HEK293 (cell line): ENCODE measurements at regions not wholly inside any gene's neighbourhood (a gene's known extent, or its start where the extent isn't known, plus 50 kb on each side); places are given as distances from the start of the nearest gene placed in this dataset.

Experiments
- CTCF ChIA-PET: fragments of 350-600 bp; formaldehyde crosslinking; extraction: SDS; loops from one replicate; lab custom pipeline; 2021; ENCODE audit warnings: antibody characterized with exemption; lab: Yijun Ruan, JAX
- POLR2A ChIA-PET: fragments of 300-600 bp; formaldehyde crosslinking; extraction: SDS; loops from one replicate; lab custom pipeline; 2020; ENCODE audit warnings: antibody characterized with exemption, inconsistent platforms; lab: Yijun Ruan, JAX
- H3K27ac ChIP-seq: fragments of 200-500 bp; sonication (Bioruptor generic); 2 replicates; pipeline ENCODE4 v1.5.1; 2014; ENCODE audit warnings: low read depth, low read length, control low read depth, inconsistent platforms; ENCODE audit errors: extremely low read depth
- H3K36me3 ChIP-seq, 2 experiments: fragments of 200-500 bp in 1 of 2; sonication (Bioruptor generic) in 1 of 2; 1 replicate in 1 of 2; 2 replicates in 1 of 2; pipeline ENCODE4 v1.5.1; 2014 to 2017; ENCODE audit warnings: inconsistent platforms in 2 of 2, low read length in 2 of 2; ENCODE audit not compliant: control insufficient read depth in 2 of 2, insufficient read depth in 1 of 2
- H3K4me1 ChIP-seq: fragments of 200-500 bp; sonication (Bioruptor generic); 2 replicates; pipeline ENCODE4 v1.5.1; 2014; ENCODE audit warnings: mild to moderate bottlenecking, low read length, inconsistent platforms; ENCODE audit not compliant: control insufficient read depth, insufficient read depth
- H3K4me3 ChIP-seq: 2 replicates; pipeline ENCODE4 v1.5.1; 2011; ENCODE audit warnings: low read depth, mild to moderate bottlenecking, control low read depth, low read length, moderate library complexity
- H3K9me3 ChIP-seq: fragments of 200-500 bp; sonication (Bioruptor generic); 2 replicates; pipeline ENCODE4 v1.5.1; 2014; ENCODE audit warnings: low read depth, low read length, inconsistent platforms; ENCODE audit not compliant: control insufficient read depth, insufficient read depth
- KLF9 ChIP-seq: fragments of 450-650 bp; formaldehyde crosslinking; IDR thresholded peaks from 2 replicates; pipeline ENCODE4 v1.5.1; 2016; ENCODE audit warnings: missing biosample characterization, missing genetic modification characterization, low read depth
- OVOL3 ChIP-seq: fragments of 450-650 bp; formaldehyde crosslinking; IDR thresholded peaks from 2 replicates; pipeline ENCODE4 v1.5.1; 2016; ENCODE audit warnings: missing biosample characterization, missing genetic modification characterization
- RBAK ChIP-seq: fragments of 450-650 bp; formaldehyde crosslinking; IDR thresholded peaks from 2 replicates; pipeline ENCODE4 v1.5.1; 2016; ENCODE audit warnings: missing biosample characterization, missing genetic modification characterization
- YY1 ChIP-seq: fragments of 450-650 bp; formaldehyde crosslinking; IDR thresholded peaks from 2 replicates; pipeline ENCODE4 v1.5.1; 2018; ENCODE audit warnings: missing biosample characterization, missing genetic modification characterization
- ZFHX2 ChIP-seq: fragments of 450-650 bp; formaldehyde crosslinking; conservative IDR thresholded peaks from 2 replicates; pipeline ENCODE4 v1.5.1; 2016; ENCODE audit warnings: missing biosample characterization, missing genetic modification characterization
- ZFP3 ChIP-seq: fragments of 450-650 bp; formaldehyde crosslinking; IDR thresholded peaks from 2 replicates; pipeline ENCODE4 v1.5.1; 2016; ENCODE audit warnings: low read depth, missing biosample characterization, missing genetic modification characterization
- ZNF10 ChIP-seq: fragments of 450-650 bp; formaldehyde crosslinking; IDR thresholded peaks from 2 replicates; pipeline ENCODE4 v1.5.1; 2017; ENCODE audit warnings: missing biosample characterization, missing genetic modification characterization
- ZNF114 ChIP-seq: fragments of 450-650 bp; formaldehyde crosslinking; IDR thresholded peaks from 2 replicates; pipeline ENCODE4 v1.5.0; 2017; ENCODE audit warnings: missing biosample characterization, missing genetic modification characterization
- ZNF121 ChIP-seq: fragments of 450-650 bp; formaldehyde crosslinking; IDR thresholded peaks from 2 replicates; pipeline ENCODE4 v1.5.1; 2016; ENCODE audit warnings: missing biosample characterization, missing genetic modification characterization
- ZNF184 ChIP-seq: fragments of 450-650 bp; IDR thresholded peaks from 2 replicates; pipeline ENCODE4 v1.5.1; 2018; ENCODE audit warnings: missing biosample characterization, mild to moderate bottlenecking, missing genetic modification characterization
- ZNF19 ChIP-seq: fragments of 450-650 bp; formaldehyde crosslinking; IDR thresholded peaks from 2 replicates; pipeline ENCODE4; 2016; ENCODE audit warnings: missing biosample characterization, missing genetic modification characterization, low read depth
- ZNF324 ChIP-seq: fragments of 450-650 bp; formaldehyde crosslinking; IDR thresholded peaks from 2 replicates; pipeline ENCODE4 v1.5.1; 2016; ENCODE audit warnings: missing biosample characterization, missing genetic modification characterization
- ZNF48 ChIP-seq: fragments of 450-650 bp; formaldehyde crosslinking; IDR thresholded peaks from 2 replicates; pipeline ENCODE4 v1.5.1; 2016; ENCODE audit warnings: missing biosample characterization, missing genetic modification characterization
- ZNF548 ChIP-seq: fragments of 450-650 bp; formaldehyde crosslinking; IDR thresholded peaks from 2 replicates; pipeline ENCODE4 v1.5.1; 2016; ENCODE audit warnings: missing biosample characterization, missing genetic modification characterization
- ZNF549 ChIP-seq: fragments of 450-650 bp; IDR thresholded peaks from 2 replicates; pipeline ENCODE4 v1.5.1; 2018; ENCODE audit warnings: missing biosample characterization, missing genetic modification characterization, mild to moderate bottlenecking, inconsistent platforms, moderate library complexity
- ZNF558 ChIP-seq: fragments of 450-650 bp; formaldehyde crosslinking; IDR thresholded peaks from 2 replicates; pipeline ENCODE4 v1.5.1; 2016; ENCODE audit warnings: missing biosample characterization, missing genetic modification characterization
- ZNF621 ChIP-seq: fragments of 450-650 bp; formaldehyde crosslinking; IDR thresholded peaks from 2 replicates; pipeline ENCODE4 v1.5.1; 2017; ENCODE audit warnings: missing biosample characterization, missing genetic modification characterization
- ZNF664 ChIP-seq: fragments of 450-650 bp; formaldehyde crosslinking; IDR thresholded peaks from 2 replicates; pipeline ENCODE4 v1.5.1; 2016; ENCODE audit warnings: missing biosample characterization, missing genetic modification characterization
- ZNF791 ChIP-seq: fragments of 450-650 bp; formaldehyde crosslinking; IDR thresholded peaks from 2 replicates; pipeline ENCODE4 v1.5.1; 2016; ENCODE audit warnings: missing biosample characterization, missing genetic modification characterization
- TF ChIP-seq, protein P1 (sequence below): fragments of 450-650 bp; formaldehyde crosslinking; IDR thresholded peaks from 2 replicates; pipeline ENCODE4 v1.5.1; 2016; ENCODE audit warnings: missing biosample characterization, missing genetic modification characterization
- TF ChIP-seq, protein P2 (sequence below): fragments of 450-650 bp; formaldehyde crosslinking; IDR thresholded peaks from 2 replicates; pipeline ENCODE4; 2016; ENCODE audit warnings: missing biosample characterization, missing genetic modification characterization
- TF ChIP-seq, protein P3 (sequence below): fragments of 450-650 bp; formaldehyde crosslinking; IDR thresholded peaks from 2 replicates; pipeline ENCODE4 v1.5.1; 2016; ENCODE audit warnings: missing biosample characterization, missing genetic modification characterization
- TF ChIP-seq, protein P4 (sequence below): IDR thresholded peaks from 2 replicates; pipeline ENCODE4 v1.6.1; 2011; ENCODE audit warnings: mild to moderate bottlenecking, low read depth, low read length, borderline replicate concordance
- TF ChIP-seq, protein P5 (sequence below): fragments of 450-650 bp; formaldehyde crosslinking; IDR thresholded peaks from 2 replicates; pipeline ENCODE4 v1.5.1; 2016; ENCODE audit warnings: missing biosample characterization, missing genetic modification characterization
- TF ChIP-seq, protein P6 (sequence below): fragments of 450-650 bp; formaldehyde crosslinking; IDR thresholded peaks from 2 replicates; pipeline ENCODE4 v1.5.1; 2017; ENCODE audit warnings: missing biosample characterization, missing genetic modification characterization
- TF ChIP-seq, protein P7 (sequence below): fragments of 450-650 bp; formaldehyde crosslinking; IDR thresholded peaks from 2 replicates; pipeline ENCODE4 v1.5.1; 2016; ENCODE audit warnings: missing biosample characterization, missing genetic modification characterization

DNA sequence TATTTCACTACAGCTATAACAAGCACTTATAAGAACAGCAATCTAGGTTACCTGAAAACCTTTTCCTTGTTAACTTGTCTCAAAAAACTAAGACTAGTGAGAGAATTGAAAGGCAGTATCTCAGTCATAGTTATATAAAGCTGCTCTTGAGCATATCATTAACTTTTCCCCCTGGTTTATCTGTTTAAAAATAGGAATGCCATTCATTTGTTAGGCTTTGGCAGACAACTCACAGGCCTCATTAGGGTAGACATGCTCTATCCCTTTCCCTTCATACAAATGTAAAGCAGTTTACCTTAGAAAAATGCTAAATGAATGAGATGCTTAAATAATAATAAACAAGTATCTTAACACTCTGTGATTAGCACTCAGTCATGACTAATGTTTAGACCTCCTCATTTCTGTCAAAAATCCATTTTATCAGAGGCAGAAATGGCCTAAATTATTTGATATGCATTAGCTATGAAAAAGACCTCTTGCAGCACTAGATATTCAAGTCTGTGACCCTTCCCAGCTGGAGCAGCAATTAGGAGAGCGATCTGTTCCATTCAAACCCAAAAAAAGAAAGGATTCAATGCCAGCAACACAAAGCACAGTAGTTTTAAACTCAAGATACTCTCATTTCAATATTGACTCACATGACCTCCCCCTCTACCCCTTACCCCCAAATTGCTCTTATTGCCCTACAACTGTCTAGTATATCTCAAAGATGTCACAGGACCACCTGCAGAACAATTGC is 1578.8 kb upstream of the WWC1 start (continued):
- TF ChIP-seq, protein P1, sequence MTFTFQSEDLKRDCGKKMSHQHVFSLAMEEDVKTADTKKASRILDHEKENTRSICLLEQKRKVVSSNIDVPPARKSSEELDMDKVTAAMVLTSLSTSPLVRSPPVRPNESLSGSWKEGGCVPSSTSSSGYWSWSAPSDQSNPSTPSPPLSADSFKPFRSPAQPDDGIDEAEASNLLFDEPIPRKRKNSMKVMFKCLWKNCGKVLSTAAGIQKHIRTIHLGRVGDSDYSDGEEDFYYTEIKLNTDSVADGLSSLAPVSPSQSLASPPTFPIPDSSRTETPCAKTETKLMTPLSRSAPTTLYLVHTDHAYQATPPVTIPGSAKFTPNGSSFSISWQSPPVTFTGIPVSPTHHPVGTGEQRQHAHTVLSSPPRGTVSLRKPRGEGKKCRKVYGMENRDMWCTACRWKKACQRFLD (tag by site-specific recombination) = no peak
- no peak for TF ChIP-seq ZFP3 (tag by site-specific recombination)
- no peak for TF ChIP-seq YY1 (tag by site-specific recombination)
- TF ChIP-seq ZNF19 (tag by site-specific recombination) = no peak
- no peak for TF ChIP-seq ZNF558 (tag by site-specific recombination)
- TF ChIP-seq ZNF548 = no peak
- no peak for TF ChIP-seq ZNF184 (tag by site-specific recombination)
- TF ChIP-seq ZNF549 = no peak
- no peak for TF ChIP-seq ZNF121 (tag by site-specific recombination)
- TF ChIP-seq, protein P2, sequence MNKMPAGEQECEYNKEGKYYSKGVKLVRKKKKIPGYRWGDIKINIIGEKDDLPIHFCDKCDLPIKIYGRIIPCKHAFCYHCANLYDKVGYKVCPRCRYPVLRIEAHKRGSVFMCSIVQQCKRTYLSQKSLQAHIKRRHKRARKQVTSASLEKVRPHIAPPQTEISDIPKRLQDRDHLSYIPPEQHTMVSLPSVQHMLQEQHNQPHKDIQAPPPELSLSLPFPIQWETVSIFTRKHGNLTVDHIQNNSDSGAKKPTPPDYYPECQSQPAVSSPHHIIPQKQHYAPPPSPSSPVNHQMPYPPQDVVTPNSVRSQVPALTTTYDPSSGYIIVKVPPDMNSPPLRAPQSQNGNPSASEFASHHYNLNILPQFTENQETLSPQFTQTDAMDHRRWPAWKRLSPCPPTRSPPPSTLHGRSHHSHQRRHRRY = no peak
- no peak for TF ChIP-seq ZNF48 (tag by site-specific recombination)
- TF ChIP-seq ZNF324 (tag by site-specific recombination) = no peak

DNA sequence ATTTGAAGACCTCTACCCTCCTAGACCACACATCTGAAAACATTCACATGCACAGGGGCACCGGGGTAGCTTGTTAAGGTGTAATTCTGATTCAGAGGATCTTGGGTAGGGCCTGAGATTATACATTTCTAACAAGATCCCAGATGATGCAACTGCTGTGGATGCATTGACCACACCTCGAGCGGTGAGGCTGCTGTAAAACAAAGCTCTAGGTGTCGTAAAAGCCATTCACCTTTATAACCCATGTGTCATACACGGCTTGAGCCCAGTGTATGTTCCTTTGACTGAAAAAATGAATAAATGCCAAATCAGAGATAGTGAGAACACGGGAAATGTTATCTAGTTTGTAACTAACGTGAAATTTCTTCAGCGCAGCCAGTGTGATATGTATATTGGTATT is 1578.2 kb upstream of the WWC1 start:
- CTCF ChIA-PET = no interaction called here
- no peak overlapping the region for H3K27ac ChIP-seq
- no peak overlapping the region for H3K4me3 ChIP-seq
- H3K4me1 ChIP-seq = no peaks in the 10 kb centered on the region
- no peaks in the 10 kb centered on the region for H3K9me3 ChIP-seq
- POLR2A ChIA-PET = no interaction called here
- no peaks in the 10 kb centered on the region for H3K36me3 ChIP-seq
- no peak for TF ChIP-seq ZNF114 (tag by site-specific recombination)
- no peak for TF ChIP-seq ZNF10 (tag by site-specific recombination)
- no peak for TF ChIP-seq ZNF664 (tag by site-specific recombination)
- TF ChIP-seq, protein P3, sequence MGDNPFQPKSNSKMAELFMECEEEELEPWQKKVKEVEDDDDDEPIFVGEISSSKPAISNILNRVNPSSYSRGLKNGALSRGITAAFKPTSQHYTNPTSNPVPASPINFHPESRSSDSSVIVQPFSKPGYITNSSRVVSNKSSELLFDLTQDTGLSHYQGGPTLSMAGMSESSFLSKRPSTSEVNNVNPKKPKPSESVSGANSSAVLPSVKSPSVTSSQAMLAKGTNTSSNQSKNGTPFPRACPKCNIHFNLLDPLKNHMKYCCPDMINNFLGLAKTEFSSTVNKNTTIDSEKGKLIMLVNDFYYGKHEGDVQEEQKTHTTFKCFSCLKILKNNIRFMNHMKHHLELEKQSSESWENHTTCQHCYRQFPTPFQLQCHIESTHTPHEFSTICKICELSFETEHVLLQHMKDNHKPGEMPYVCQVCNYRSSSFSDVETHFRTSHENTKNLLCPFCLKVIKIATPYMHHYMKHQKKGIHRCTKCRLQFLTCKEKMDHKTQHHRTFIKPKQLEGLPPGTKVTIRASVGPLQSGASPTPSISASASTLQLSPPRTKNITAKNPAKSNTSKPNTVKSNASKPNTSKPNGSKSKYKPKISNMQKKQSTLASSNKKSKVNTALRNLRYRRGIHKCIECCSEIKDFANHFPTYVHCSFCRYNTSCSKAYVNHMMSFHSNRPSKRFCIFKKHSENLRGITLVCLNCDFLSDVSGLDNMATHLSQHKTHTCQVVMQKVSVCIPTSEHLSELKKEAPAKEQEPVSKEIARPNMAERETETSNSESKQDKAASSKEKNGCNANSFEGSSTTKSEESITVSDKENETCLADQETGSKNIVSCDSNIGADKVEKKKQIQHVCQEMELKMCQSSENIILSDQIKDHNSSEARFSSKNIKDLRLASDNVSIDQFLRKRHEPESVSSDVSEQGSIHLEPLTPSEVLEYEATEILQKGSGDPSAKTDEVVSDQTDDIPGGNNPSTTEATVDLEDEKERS (tag by site-specific recombination) = no peak
- TF ChIP-seq, protein P4, sequence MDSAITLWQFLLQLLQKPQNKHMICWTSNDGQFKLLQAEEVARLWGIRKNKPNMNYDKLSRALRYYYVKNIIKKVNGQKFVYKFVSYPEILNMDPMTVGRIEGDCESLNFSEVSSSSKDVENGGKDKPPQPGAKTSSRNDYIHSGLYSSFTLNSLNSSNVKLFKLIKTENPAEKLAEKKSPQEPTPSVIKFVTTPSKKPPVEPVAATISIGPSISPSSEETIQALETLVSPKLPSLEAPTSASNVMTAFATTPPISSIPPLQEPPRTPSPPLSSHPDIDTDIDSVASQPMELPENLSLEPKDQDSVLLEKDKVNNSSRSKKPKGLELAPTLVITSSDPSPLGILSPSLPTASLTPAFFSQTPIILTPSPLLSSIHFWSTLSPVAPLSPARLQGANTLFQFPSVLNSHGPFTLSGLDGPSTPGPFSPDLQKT = no peak
- no peak for TF ChIP-seq ZNF791
- TF ChIP-seq KLF9 = no peak
- TF ChIP-seq, protein P5, sequence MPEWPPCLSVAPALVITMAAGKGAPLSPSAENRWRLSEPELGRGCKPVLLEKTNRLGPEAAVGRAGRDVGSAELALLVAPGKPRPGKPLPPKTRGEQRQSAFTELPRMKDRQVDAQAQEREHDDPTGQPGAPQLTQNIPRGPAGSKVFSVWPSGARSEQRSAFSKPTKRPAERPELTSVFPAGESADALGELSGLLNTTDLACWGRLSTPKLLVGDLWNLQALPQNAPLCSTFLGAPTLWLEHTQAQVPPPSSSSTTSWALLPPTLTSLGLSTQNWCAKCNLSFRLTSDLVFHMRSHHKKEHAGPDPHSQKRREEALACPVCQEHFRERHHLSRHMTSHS = no peak
- TF ChIP-seq OVOL3 (tag by site-specific recombination) = no peak
- TF ChIP-seq ZNF621 (tag by site-specific recombination) = no peak
- TF ChIP-seq, protein P6, sequence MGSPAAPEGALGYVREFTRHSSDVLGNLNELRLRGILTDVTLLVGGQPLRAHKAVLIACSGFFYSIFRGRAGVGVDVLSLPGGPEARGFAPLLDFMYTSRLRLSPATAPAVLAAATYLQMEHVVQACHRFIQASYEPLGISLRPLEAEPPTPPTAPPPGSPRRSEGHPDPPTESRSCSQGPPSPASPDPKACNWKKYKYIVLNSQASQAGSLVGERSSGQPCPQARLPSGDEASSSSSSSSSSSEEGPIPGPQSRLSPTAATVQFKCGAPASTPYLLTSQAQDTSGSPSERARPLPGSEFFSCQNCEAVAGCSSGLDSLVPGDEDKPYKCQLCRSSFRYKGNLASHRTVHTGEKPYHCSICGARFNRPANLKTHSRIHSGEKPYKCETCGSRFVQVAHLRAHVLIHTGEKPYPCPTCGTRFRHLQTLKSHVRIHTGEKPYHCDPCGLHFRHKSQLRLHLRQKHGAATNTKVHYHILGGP (tag by site-specific recombination) = no peak
- TF ChIP-seq ZFHX2 = no peak
- TF ChIP-seq, protein P7, sequence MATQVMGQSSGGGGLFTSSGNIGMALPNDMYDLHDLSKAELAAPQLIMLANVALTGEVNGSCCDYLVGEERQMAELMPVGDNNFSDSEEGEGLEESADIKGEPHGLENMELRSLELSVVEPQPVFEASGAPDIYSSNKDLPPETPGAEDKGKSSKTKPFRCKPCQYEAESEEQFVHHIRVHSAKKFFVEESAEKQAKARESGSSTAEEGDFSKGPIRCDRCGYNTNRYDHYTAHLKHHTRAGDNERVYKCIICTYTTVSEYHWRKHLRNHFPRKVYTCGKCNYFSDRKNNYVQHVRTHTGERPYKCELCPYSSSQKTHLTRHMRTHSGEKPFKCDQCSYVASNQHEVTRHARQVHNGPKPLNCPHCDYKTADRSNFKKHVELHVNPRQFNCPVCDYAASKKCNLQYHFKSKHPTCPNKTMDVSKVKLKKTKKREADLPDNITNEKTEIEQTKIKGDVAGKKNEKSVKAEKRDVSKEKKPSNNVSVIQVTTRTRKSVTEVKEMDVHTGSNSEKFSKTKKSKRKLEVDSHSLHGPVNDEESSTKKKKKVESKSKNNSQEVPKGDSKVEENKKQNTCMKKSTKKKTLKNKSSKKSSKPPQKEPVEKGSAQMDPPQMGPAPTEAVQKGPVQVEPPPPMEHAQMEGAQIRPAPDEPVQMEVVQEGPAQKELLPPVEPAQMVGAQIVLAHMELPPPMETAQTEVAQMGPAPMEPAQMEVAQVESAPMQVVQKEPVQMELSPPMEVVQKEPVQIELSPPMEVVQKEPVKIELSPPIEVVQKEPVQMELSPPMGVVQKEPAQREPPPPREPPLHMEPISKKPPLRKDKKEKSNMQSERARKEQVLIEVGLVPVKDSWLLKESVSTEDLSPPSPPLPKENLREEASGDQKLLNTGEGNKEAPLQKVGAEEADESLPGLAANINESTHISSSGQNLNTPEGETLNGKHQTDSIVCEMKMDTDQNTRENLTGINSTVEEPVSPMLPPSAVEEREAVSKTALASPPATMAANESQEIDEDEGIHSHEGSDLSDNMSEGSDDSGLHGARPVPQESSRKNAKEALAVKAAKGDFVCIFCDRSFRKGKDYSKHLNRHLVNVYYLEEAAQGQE (tag by site-specific recombination) = no peak
- no peak for TF ChIP-seq ZNF121 (tag by site-specific recombination)
- no peak for TF ChIP-seq RBAK (tag by site-specific recombination)
